CD4-positive, alpha-beta T cell treated with Interleukin-15 for 1 hour (primary cell): ENCODE measurements at regions not wholly inside any gene's neighbourhood (a gene's known extent, or its start where the extent isn't known, plus 50 kb on each side); places are given as distances from the start of the nearest gene placed in this dataset.

Experiments
- DNase-seq: peaks from one replicate; pipeline ENCODE4 v3.0.0-alpha.2; 2020

DNA sequence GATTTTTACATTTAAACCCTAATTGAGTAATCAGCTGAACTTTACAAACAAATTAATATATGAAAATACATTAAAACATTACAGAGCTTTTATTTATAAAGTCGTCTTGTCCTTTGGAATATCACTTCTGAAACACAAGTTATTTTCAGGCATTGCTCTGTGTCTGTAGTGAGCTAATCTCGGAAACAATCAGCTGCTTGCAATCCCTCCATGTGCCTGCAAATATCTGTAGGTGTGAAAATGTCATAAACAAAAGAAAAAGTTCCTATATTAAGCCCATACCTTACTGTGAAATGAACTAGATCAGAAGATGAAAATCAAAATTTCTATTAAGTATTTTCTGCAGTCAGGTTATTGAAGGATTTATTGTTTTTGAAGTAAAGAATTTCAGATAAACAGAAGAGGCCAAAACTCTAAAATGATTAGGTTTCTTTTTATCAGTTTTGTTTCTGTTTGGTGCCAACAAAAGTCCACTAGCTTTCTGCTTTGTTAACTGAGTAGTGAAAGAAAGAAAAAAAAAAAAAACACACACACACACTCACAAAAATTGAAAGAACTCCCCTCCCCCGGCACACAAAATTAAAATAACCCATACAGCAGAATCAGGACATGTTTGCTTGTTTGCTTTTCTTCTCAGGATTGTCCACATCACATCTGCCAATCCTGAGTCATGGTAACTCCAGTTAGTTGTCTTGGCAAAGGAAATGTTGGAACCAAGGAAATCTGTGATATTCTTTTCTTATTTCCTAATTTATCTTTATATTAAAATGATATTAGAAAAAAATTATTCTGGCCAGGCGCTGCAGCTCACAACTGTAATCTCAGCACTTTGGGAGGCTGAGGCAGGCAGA, 627.0 kb upstream of the SLC39A10 start:
- DNase-seq, result no peak

DNA sequence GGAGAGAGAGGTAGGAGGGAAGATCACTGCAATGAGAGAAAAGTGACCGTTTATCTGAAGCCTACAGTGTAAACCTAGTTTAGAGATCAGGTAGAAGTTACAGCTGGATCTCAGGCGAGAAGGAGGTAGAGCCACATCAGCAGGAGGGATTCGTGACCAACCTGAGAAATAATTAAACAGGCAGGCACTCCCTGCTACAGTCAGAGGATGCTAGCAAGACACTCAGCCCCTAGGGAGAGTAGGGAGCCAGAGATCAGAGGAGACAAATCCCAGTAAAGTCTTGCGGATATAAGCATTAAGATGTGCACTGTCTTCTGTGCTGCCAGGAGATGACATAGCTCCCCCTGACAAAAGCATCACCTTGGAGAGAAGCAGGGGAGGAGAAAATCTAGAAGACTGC, 629.1 kb upstream of the SLC39A10 start:
- no peak for DNase-seq

DNA sequence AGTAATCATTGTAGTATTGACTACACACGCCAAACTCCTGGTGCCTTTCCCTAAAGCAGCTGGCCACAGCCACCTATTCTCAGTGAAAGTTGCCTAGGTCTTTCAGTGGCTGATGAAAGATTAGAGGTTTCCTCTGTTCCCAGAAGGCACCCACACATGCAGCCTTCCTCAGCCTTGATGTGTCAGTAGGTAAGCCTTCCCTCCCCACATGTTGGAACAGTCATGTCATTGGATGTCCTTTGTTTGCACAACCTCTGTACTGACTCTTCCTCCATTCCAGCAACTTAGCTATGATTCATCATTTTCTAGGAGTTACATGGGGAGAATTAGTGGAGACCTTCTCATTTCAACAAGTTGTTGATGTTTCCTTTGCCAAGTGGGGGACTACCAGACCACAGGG, 630.8 kb upstream of the SLC39A10 start:
- DNase-seq, result no peak

DNA sequence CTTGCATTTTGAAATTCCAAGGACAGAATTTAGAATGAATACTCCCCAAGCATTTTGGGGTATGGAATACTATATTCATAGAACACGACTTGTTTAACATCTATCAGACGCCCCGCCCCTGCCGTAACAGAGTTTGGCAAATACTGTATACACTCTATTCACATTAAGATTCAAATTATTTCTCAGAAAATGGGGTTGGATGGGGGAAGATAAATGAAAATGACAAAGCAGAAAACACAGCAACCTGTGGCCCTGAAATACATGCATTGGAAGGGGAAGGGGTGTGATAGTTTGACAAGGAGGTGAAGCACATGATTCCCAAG, 634.6 kb upstream of the SLC39A10 start:
- DNase-seq, result no peak

DNA sequence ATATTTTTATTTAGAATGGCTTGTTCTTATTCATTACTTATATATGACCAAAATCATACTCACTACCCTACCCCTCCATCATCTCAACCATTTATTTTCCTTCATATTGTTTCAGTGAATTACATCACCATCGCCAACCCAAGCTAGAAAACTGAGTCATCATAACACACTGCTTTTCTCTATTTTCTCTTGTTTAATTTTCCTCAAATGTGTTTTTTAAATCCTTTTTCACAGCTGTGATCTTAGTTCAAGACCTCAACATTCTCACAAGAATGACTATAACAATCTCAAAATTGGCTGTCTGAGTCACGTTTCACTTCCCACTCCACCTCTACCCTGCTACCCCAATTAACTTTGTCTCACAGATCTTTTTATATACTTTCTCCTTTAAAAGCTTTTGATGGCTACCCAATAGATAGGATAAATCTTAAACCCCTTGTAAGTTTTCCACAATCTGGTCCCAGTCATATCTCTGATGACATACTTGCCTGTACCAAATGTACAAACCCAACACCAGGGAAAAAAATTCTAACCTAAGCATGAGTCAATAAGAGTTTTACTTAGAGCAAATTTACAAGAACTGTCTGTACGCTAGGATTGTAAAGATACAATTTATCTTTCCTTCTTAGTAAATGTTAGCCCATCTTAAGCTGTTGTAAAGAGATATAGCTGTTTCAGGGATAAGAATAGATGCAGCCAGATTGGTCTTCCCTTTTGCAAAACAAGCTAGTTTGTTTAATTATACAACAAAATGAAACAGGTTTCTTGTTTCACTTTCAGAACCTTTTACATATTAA, 635.1 kb upstream of the SLC39A10 start:
- no peak for DNase-seq

DNA sequence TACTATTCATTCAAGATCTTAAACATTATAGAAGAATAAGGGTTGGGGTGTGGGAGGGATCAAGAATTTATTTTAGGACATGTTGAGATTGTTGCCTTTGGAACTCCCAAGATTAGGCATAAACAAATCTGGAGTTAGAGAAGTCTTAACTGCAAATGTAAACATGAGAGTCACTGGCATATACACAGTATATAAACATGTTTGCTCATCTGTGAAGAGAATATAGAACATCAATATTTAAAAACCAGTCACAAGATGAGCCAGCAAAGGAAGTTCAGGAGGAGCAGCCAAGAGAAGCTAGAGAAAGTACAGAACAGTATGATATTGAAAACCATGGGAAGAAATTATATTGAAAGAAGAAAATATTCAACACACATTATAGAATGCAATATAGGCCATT, 638.6 kb upstream of the SLC39A10 start:
- no peak for DNase-seq

DNA sequence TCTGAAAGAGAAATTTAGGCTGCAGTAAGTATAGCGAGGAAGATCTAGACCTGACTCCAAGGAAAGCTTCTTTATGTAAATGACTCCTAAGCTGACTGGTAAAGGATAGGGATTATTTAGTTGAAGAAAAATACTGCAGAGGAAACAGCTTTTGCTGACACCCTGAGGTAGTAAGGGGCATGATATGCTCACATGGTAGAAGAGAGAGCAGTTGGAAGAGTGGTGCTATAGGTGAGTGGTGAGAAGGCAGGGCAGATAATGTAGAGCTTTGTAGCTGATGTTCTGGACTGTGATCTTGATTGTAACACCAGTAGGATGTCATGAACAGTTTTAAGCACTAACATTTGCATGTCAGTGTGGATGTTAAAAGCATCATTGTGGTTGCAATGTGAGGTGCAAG, 639.1 kb upstream of the SLC39A10 start:
- no peak for DNase-seq

DNA sequence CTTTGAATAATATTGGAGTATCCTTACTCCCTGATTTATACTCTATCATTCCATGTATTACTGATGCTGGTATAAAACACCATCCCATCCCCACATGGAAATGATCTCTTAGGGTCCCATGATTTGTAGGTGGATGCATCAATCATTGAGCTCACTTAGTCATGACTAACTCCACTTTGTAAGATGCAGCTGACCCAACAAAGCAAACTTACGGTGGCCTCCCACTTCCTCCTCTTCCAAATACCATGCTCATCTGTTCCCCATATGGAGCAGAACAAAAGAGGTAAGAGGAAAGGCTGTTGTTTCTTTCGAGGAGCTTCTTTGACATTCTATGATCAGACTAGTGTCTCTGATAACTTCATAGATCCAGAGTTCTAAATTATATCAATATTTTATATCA, 640.2 kb upstream of the SLC39A10 start:
- DNase-seq, result no peak

DNA sequence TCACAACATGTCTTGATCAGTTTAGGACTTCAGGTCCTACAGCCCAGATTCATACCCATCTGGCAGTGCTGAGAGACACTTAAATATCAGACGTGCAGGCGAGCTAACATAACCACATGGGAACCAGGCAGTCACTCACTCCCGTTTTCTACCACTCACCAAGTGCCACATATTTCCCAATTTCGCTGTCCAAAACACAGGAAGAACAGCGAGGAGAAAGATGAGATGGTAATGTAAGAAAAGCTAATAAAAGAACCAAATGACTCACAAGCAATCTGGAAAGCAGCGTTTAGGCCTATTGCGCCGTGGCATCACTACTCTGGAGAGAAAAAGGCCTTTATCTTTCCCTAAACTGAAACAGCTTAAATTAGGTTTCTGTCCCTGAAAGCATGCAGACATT, 647.8 kb upstream of the SLC39A10 start:
- no peak for DNase-seq

DNA sequence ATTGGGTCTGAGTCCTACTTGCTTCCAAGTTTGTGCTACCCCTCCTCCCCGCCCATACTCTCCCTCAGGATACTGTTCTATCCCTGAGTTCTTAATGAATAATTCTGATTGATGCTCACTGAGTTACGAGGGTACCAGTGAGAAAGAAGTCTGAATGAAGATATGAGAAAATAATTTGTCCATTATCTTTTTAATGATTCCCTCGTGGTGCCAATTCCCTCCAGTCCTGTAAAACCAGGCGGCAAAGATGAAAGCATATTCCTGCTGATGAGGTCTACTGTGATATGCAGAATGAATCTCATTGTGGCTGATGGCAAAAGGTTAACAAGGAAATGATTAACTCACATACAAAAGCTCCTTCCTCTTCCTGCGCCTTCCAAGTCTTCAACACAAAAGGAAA, 650.2 kb upstream of the SLC39A10 start:
- DNase-seq, result no peak

DNA sequence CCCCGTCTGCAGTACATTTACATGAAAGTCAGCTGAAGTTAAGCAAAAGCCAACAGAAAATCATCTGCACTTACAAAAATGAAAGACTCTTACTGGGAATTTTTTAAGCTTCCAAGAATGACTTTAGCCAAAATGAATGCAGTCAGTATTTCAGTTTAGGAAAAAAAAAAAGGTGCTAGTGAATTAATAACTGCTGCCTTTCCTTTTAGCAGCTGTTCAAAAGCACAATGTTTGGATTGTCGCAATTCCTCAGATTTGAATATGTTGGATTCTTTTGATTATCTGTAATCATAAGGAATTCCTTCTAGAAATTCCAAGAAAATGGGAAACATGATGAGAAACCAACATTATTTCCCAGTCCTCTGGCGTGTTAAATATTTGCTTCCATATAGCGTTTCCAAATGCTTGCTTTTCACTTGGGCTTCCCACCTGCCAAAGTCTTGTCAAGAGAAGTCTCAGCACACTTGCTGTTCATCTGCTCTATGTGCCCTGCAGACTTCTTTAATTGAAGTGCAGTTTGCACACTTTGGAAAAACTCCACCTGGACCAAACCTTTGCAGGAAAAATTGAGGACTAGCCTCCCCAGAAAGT, 653.0 kb upstream of the SLC39A10 start:
- no peak for DNase-seq

DNA sequence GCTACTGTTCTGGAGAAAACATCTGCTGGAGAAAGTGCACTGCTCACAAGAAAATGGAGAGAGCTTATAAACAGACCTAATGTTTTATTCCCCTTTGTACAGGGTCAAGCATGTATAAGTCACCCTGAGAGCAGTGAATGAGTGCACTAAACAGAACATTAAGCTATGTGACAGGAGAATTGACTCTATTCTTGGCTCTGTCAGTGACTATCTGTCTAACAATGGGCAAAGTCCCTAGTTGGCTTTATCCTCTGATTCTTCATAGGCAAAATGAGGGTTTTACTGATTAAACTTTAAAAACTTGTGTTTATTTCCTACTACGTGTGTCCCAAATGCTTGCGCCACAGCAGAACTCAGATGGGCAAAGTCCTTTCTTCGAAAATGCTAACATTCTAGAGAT, 655.1 kb upstream of the SLC39A10 start:
- DNase-seq, result no peak

DNA sequence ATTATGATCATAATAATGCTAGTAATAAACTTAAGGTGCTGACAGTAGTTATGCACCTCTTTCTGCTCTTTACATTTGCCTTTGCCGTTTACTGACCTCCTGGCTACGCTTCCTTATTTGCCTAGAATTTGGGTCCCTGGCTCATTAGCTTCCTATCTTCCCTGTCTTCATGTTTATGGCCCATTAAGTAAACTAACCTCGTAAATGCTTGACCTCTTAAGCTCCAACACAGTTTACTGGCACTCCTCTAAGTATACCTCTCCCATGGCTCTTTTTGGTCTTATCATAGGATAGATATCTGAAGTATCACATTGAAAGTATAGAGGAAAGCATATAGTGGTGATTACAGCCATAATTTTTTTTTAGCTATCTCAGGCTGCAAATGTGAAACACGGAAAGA, 657.3 kb upstream of the SLC39A10 start:
- no peak for DNase-seq

DNA sequence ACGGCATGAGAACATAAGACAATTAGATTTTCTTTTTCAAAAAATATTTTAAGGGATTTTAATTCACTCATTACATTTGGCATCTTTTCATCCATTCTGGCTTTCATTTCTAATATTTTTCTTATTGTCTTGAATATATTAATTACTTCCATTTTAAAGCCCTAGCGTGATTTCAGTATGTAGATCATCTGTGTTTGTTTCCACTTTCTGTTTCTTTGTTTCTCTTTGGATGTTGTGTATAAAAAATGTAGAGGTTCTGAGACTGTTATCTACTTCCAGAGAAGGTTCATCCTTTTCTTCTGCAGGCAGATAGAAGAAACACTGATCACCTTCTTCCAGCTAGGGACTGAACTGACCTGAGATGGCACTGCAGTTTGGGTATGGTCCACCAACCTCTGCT, 664.4 kb upstream of the SLC39A10 start:
- no peak for DNase-seq

DNA sequence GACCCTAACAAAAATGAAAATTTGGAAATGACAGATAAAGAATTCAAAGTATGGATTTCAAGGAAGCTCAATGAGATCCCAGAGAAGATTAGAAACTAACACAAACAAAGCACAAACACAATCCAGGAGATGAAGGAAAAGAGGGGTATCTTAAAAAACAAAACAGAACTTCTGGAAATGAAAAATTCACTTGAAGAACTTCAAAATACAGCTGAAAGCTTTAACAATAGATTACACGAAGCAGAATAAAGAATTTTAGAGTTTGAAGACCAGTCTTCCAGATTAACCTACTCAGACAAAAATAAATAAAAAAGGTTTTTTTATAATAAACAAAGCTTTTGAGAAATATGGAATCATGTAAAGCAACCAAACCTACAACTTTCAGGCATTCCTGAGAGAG, 671.8 kb upstream of the SLC39A10 start:
- no peak for DNase-seq

DNA sequence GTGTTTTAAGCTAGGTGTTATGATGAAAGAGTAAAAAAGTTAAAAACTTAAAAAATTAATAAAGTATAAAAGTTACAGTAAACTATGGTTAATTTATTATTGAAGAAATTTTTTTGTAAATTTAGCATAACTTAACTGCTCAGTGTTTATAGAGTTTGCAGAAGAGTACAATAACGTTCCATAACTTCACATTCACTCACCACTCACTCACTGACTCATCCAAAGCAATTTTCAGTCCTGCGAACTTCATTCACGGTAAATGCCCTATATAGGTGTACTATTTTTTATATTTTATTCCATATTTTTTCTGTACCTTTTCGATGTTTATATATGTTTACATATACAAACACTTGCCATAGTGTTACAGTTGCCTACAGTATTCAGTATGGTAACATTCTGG, 694.8 kb upstream of the SLC39A10 start:
- DNase-seq, result no peak

DNA sequence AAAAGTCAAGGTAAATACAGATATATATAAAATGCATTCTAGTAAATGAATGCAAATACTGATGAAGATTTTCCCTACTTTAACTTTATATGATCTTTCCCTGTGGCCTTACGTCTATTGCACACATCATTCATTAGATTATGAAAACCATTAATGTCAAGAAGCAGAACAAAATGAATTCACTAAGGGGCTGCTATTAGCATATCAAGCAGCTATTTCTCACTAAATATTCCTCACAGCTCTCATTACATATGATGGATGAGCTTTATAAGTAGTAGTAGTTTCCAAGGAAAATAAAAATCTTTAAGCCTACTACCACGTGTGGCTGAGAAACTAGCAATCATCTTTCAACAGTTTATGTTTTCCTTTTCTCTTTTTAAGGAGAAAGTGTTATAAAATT, 702.8 kb upstream of the SLC39A10 start:
- DNase-seq, result no peak

DNA sequence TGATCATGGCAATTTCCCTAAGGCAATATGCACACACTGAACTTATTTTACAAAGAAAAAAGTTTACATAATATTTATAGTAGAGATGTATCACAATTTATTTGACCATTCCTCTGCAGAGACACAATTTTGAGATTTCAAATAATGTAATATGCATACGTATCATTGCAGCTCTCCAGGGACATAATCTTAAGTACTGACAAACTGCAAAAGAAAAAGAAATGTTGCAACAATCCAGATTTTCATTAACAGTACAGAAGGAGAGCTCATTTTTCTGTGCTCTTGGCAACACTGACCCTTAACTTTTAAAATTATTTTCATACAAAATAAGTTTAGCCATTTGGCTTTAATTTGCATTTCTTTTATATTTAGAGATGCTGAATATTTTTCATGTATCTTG, 710.2 kb upstream of the SLC39A10 start:
- no peak for DNase-seq

DNA sequence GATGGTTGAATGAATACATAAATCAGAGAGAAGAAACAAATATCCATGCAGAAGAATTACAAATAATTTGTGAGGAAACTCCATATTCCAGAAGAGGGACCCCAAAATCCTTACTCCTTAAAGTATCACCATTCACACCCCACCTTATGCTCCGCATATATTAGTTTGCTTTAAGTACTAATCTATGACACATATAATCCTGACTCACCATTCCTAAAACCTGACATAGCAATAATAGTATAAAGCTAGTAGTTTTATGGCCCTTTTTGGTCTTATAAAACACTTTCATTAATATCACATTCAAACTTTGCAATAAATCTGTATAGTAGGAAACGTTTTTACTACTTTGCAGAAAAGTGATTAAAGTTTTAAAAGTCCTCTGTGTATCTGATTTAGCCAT, 719.0 kb upstream of the SLC39A10 start:
- DNase-seq, result no peak

DNA sequence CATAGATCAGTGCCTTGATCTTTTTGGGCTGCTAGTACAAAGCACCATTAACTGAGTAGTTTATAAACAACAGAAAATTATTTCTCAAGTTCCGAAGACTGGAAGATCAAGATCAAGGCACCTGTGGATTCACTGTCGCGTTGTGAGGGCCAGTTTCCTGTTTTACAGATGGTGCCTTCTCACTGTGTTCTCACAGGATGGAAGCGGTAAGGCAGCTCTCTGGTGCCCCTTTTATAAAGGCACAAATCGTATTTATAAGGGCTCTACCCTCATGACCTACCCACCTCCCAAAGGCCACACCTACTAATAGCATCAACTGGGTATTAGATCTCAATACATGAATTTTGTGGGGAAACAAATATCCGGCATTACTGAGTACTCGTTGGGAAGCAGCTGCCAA, 729.5 kb upstream of the SLC39A10 start:
- no peak for DNase-seq

DNA sequence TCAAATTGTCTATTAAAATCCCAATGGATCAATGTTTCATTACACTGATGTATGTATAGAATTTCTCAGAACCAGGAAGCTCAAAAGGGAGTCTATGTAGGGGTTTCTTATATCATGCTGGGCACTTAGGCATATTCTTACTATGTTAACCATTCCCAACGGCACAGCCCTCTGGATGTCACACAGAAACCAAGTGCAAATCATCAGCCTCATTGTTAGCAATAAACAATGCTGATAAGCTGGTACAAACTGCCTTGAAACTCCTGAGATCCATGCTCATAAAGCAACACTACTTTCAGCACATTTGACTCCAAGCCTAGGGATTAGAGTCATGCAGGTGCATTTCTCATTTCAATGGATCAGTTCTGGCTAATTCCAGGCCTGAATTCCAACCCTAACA, 730.2 kb upstream of the SLC39A10 start:
- DNase-seq, result no peak

DNA sequence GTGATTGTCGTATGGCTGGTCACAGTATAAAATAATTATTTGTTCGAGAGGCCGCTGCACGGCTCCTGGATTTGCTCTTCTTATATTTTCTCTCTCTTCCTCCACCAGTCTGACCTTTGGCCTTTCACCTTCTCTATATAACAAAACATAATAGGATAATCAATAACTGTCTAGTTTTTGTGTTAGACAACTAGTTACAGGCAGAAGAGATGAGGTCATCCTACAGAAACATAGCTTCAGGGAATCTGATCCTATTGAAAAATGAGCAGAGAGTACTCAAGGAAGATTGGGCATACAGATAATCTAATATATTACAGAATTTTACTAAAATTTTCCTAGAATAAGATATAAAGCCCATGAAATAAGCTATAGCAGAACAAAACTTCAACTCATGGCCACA, 731.3 kb upstream of the SLC39A10 start:
- no peak for DNase-seq

DNA sequence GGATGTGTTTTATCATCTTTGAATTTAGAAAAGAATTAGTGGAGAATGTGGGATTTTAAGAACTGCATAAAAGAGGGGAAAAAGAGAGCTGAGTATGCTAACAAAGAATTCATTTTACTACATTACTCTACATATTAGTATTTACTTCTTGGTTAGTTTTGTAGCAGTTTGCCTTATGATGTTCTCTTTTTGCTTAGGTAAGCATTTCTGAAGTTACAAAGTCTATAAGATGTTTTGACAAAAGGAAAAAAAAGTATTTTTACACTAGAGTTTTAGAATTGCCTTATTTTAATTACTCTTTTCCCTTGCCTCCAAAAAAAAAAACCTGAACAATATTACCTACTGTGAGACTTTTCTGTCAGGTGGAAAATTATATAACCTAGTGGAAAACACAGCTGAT, 739.5 kb upstream of the SLC39A10 start:
- no peak for DNase-seq

DNA sequence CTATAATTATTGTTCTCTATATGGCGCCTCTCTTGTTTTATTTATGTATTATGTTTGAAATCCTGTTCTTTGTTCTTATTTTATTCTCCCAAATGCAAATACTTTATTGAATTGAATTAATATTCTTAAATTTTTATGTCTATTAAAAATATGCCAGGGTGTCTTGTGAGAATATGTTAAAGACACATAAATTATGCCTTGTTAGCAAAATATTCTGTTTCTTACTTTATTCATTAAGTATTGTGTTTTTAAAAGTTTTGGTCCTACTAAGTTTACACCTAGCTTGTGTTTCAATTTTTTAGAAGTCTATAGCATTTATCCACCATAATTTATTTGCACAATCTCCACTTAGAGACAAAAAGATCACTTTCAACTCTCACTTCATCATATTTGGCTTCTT, 741.5 kb upstream of the SLC39A10 start:
- DNase-seq, result no peak
